NAMALWA (cell line): ENCODE measurements at regions not wholly inside any gene's neighbourhood (a gene's known extent, or its start where the extent isn't known, plus 50 kb on each side); places are given as distances from the start of the nearest gene placed in this dataset.

Experiments used
- DNase-seq: peaks from one replicate; pipeline ENCODE4 v3.0.0-alpha.2; 2015; ENCODE audit warnings: low spot score

- DNase-seq: peak; percentile 59
These were observed 103.0 kb downstream of the EDN3 start for GRCh38 chr20:59403261-59403961.

- DNase-seq: no peak
These were observed 103.5 kb downstream of the EDN3 start for GRCh38 chr20:59403962-59404314.

GRCh38 chr20:59404749-59405148 lies 104.3 kb downstream of the EDN3 start:
- no peak for DNase-seq

- no peak for DNase-seq
These were observed 105.1 kb downstream of the EDN3 start for GRCh38 chr20:59405226-59406200.

GRCh38 chr20:59406446-59406845 lies 106.0 kb downstream of the EDN3 start:
- DNase-seq: no peak

GRCh38 chr20:59411170-59411569 lies 110.8 kb downstream of the EDN3 start:
- no peak for DNase-seq

GRCh38 chr20:59411589-59411988 lies 111.2 kb downstream of the EDN3 start:
- no peak for DNase-seq

GRCh38 chr20:59412181-59412580 lies 111.8 kb downstream of the EDN3 start:
- no peak for DNase-seq

- no peak for DNase-seq
These were observed 112.5 kb downstream of the EDN3 start for GRCh38 chr20:59412875-59413284.

GRCh38 chr20:59413326-59413865 lies 113.0 kb downstream of the EDN3 start:
- no peak for DNase-seq

- DNase-seq: no peak
These were observed 114.7 kb downstream of the EDN3 start for GRCh38 chr20:59414936-59415623.

GRCh38 chr20:59416916-59417315 lies 116.5 kb downstream of the EDN3 start:
- no peak for DNase-seq

GRCh38 chr20:59421089-59421488 lies 120.7 kb downstream of the EDN3 start:
- peak; percentile 21 for DNase-seq

GRCh38 chr20:59421920-59422637 lies 121.7 kb downstream of the EDN3 start:
- no peak for DNase-seq

- no peak for DNase-seq
These were observed 122.6 kb downstream of the EDN3 start for GRCh38 chr20:59422872-59423544.

GRCh38 chr20:59424976-59425375 lies 124.6 kb downstream of the EDN3 start:
- no peak for DNase-seq

GRCh38 chr20:59425572-59425971 lies 125.2 kb downstream of the EDN3 start:
- no peak for DNase-seq

GRCh38 chr20:59428006-59428405 lies 127.6 kb downstream of the EDN3 start:
- no peak for DNase-seq

- DNase-seq: peak; percentile 36
These were observed 128.2 kb downstream of the EDN3 start for GRCh38 chr20:59428441-59429205.

- no peak for DNase-seq
These were observed 129.0 kb downstream of the EDN3 start for GRCh38 chr20:59429396-59429795.
